Hypothalamus (tissue), 51 donors: ENCODE measurements at regions not wholly inside any gene's neighbourhood (a gene's known extent, or its start where the extent isn't known, plus 50 kb on each side); places are given as distances from the start of the nearest gene placed in this dataset.
"Not testable (repeated sequence)": the region's sequence is repeated elsewhere in the genome, so short reads cannot be mapped to it uniquely, and the experiment has no call there.

Experiments
- DNase-seq, 51 donors: peaks; one replicate each; lab custom pipeline; 2025; lab: John Stamatoyannopoulos, UW

DNA sequence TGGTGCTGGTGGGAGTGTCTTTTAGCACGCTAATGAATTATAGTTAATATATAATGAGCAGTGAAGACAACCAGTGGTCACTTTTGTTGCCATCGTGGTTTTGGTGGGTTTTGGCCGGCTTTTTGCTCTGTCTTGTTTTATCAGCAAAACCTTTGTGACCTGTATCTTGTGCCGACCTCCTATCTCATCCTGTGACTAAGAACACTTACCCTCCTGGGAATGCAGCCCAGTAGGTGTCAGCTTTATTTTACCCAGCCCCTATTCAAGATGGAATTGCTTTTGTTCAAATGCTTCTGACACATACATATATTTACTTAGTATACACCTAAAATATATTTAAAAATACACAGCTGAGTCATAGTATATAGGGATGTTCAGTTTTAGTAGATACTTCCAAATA lies 770.3 kb downstream of the PDCD6IP start:
- no peak for DNase-seq

DNA sequence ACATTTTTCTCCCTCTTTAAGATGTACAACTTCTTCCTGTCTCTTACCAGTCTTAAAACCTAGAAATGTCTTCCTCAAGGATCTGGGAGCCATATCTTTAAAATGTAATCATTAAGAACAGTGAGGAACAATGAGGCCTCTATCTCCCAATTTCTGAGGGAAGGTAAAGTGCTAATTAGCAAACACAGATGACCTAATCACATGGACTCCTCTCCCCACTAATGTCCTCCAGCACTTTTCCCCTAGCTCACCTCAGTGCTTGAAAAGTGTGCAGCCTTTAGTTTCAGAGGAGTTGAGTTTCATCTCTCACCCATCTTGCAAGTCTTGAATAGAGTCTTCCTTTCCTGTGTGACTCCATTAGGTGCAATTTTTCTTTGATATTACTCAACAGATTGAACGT lies 771.0 kb downstream of the PDCD6IP start:
- no peak for DNase-seq

DNA sequence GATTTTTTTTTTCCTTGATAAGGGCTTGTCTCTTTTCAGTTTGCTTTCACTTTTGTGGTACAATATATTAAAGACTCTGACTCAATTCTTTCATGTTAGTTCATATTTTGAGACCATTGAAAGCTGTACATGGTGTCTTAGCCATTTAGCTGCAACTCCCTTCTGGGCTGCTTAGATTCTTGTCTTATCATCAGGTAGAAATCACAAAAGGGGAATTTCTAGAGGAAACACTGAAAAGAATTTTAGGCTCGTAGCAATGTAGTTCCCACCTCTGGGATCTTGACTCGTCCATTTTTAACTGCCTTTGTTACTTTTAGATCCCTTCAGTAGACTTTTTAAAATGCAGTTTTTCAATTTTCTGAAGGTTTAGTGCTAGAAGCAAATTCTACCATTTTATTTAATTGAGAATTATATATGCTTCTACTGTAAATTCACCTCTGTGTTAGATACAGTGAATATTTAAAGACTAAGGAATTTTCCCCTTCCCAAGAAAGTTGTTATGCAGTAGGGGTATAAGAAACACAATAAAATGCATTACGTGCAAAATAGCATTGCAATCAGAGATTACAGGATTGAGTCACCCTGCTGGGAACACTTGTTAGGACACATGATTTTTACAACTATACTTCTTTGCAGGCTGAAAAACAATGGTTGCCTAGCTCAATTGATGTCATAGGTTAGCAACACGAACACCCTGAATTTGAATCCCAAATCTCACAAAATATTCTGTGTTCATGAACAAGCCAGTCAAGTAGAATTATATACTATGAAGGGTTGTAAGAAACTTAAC lies 772.7 kb downstream of the PDCD6IP start:
- DNase-seq: no peak

DNA sequence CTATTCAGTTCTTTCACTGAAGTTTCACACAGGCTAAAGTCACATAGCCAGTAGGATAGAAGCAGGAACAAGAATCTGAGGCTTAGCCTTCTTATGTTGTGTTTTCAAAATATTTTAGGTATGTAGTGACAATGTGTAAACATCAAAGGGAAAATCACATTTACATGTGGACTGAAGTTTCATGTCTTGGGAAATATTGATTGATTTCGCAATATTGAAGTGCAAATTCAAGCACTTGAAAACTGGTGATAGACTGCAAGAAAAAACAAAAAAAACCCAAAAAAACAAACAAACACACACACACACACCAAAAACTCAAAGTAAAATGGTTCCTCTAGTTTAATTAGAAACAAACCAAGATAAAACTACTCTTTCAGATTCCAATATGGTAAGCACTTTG lies 773.3 kb downstream of the PDCD6IP start:
- DNase-seq: no peak

DNA sequence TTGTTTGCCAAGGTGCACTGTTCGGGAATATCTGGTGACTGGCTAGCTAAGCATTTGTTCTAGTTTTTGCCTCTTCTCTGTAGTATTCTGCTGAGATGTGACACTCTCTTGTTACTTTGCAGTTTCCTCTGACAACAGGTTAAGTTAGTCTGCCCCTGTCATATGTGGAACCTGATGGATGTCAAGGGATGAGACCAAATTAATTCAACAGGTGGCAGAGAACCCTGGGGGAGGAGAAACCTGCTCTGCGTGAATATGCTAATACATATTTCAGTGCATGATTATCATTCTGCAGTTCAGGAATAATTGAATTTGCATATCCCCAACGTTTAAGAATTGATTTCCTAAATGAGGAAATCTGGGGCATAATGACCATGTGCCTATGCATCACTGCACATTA lies 777.3 kb downstream of the PDCD6IP start:
- DNase-seq: no peak

DNA sequence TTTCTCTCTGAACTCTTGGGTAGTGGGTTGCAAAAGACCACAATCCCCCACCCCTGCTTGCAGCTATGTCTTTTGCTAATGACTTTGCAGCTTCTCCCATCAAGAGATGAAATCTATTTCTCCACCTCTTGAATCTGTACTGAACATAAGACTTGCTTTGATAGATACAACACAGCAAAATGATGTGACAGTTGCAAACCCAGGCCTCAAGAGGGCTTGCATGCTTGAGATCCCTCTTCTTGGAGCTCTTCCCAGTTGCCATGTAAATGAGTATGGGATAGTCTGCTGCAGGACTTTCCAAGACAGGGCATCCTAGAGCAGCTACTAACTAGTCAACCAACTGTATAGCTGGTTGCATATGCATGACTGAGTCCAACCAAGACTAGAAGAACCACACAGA lies 783.6 kb downstream of the PDCD6IP start:
- no peak for DNase-seq

DNA sequence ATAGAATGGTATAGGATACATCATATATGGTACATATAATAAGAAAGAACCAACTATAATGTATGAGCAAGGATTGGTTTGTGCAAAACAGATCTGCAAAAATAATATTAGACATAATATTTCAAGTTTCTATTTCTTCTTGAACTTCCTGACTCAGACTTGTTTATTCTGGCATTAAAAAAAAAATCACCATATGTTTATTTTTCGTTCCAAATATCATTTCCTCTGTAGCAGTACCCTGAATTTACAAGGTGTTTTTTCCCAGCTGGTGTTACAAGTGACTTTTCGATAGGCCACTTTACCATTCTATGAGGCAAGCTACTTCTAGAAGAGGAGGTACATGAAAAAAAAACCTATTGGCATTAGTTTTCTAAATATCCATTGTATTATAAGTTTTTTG lies 785.0 kb downstream of the PDCD6IP start:
- no peak for DNase-seq

DNA sequence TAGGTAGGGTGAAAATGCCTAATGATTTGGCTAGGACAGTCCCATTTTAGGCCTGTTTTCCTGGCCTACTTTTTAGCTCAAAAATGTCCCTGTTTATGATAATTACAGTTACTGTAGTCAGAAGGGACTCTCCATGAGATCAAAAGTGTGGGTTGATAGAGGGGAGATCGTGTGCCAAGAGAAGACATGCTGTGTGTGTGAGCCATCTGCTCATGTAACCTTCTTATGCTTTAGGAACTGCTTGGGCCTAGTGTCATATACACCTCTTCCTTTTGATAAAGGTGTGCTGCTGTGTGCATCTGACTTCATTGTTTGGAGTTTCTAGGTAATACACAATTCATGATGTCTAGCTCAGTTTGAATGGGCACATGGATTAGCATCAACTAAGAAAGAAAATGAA lies 786.5 kb downstream of the PDCD6IP start:
- DNase-seq: no peak

DNA sequence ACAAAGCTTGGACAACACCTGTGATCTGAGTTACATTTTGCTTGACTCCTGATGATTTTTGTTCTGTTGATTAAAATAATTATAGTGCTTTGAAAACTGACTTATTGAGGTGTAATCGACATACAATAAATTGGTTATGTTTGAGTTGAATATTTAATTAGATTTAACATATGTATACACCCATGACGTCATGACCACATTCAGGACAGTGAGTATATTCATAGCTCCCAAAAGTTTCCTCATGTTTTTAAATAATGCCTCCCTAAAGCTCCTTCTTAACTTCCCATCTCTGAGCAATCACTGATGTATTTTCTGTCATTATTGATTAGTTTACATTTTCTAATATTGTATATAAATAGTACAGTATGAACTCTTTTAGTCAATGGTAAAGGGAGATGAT lies 801.2 kb downstream of the PDCD6IP start:
- DNase-seq: no peak

DNA sequence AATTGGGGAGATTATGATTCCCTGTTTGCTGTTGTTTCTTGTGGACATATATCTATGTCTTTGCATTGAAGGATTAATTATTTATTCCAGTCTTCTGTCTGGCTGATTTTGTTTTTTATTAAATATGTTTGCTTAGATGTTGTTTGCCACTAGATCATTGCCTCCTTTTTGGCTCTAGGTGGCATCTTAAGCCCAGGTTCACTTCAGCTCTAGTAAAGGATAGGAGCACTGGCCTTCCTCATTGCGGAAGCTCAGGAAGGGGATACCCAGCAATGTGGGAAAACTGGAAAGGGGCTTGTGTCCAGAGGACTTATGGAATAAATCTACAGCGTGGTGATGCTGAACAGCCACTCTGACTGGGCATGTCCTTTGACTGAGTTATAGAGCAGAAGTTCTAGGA lies 821.6 kb downstream of the PDCD6IP start:
- DNase-seq: no peak

DNA sequence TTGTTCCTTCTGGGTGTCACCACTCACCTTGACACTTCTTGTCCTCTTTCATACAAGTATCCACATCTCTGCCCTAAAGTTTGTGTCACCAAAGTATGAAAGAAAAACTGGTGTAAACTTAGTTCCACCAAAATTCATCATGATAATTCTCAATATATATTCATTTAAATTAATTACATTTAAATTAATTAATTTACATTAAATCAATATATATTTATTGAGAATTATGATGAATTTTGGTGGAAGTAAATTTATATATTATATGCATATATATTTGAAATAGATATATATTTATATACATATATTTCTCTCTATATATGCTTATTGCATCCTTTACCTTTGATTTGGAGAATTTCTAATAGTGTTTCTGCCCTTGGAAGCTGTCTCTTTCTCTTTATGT lies 828.3 kb downstream of the PDCD6IP start:
- DNase-seq: no peak

DNA sequence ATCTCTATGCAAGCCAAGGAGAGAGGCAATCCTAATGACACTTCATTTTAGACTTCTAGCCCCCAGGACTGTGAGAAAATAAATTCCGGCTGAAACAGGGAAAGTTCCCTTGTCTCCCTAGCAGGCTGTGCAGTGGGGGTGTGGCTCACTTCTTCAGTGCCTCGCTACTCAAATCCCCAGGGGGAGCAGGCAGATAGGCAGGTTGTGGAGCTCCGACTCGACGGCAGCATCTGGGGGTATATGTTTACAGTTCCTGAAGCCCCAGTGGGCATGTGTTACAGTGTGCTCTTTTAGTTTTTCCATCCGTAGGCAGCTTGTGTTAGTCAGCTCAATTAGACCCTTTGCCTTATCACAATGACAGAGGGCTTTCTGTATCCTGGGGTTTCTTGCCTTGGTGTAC lies 836.5 kb downstream of the PDCD6IP start:
- no peak for DNase-seq

DNA sequence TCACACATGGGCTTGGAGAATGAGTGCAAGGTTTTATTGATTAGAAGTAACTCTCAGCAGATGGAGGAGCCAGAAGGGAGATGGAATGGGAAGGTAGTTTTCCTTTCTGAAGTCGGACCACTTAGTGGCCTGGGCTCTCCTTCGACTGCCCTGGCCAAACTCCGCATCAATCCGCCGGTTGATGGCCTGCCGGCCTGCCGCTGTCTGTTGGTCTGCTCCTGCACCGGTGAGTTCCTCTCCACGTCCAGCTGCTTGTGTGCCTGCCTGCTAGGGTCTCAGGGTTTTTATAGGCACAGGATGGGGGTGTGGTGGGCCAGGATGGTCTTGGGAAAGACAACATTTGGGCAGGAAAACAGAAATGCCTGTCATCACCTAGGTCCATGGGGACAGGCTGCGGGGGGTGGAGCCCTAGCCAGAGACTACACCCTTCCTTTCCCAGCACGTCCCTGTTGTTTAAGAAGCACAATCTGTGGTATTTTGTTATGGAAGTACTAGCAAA lies 837.0 kb downstream of the PDCD6IP start:
- peak in 1 of 51 donors; percentile 1 for DNase-seq

DNA sequence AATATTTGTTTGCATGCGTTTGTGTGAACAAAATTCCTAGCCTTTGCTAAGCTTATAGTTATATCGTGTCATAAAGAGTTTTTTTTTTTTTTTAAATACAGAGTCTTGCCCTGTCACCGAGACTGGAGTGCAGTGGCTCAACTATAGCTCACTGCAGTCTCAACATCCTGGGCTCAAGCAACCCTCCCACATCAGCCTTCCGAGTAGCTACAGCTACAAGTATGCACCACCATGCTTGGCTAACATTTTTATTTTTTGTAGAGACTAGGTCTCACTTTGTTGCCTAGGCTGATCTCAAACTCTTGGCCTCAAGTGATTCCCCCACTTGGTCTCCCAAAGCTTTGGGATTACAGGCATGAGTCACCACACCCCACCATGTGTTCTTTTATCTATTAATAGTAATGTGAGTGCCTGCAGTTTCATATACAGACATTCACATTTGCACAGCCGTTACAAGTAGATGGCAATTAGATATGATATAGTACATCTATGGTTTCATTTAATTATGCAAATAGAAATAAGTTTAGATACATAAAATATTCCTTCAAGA lies 848.6 kb downstream of the PDCD6IP start:
- DNase-seq: no peak

DNA sequence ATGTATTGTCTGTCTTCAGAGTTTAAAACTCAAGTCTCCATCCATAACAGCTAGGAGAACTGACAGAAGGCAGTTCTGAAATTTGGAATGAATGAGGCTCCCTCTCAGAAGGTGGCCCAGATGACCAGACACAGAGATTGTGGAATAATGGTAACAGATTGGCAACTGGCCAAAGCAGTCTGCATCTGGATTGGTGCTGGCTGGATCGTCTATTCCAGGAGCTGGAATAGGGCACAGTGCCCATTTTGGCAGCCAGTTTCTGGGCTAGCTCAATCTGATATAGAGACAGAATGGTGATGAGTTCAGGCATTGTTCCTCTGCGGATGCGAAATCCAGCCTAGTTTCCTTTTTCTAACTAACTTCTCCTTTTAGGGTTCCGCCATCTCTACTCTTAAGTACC lies 851.7 kb downstream of the PDCD6IP start:
- DNase-seq: no peak

DNA sequence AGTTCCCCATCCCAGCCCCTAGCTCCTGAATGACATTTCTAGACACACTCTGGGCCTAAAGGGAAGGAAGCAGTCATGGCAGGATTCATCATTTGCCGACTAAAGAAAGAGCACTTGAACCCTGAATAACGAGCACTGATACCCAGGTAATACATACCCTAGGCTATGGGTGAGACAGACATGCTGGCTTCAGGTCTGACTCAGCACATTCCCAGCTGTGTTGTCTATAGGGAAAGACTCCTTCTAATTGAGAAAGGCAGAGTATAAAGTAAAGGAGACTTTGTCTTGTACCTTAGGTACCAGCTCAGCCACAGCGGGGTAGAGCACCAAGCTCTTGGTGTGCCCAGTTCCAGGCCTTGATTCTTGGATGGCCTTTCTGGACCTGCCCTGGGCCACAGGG lies 870.5 kb downstream of the PDCD6IP start:
- no peak for DNase-seq

DNA sequence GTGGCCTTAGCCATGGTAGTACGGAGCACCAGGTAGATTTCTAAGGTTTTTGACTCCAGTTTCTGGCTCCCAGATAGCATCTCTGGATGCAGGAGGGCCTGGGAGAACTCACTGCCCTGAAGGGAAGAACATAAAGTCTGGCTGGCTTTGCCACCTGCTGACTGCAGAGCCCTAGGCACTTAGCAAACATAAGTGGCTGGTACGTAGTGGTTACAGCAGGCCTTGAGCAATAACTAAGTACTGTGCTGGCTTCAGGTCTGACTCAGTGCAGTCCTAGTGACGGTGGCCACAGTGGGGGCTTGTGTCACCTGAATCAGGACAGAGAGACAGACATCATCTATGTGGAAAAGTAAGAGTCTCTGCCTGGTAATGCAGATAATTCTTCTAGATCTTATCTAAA lies 871.1 kb downstream of the PDCD6IP start:
- no peak for DNase-seq

DNA sequence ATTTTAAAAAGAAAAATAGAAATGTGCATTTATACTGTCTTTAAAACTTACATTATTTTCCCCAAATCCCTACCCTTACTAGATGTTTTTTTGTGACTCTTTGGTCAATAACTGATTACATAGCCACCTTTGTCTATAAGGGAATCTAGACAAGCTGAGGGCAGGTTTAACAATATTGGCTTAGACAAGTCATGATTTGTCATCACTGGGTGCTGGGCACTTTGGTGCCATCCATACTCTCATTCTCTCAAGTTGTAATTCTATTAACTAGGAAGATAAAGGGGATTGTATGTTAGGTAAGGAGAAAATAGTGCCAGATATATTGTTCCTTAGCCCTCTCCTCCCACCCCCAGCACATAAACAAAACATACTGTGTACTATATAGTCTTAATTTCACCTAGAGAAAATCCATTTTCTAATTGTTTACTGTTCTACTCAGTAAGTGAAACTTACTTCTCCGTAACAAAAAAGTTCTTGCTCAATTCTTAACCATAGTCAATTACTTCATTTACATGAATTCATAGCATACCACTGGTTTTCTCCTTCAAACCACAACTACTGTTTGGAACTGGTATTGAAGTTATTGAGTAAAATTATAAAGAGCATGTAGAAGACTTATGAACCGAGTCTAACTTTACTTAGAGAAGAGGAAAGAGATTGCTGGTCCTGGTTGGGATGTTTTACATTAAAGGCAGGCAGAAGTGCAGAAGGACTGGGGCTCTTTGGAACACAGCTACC lies 877.1 kb downstream of the PDCD6IP start:
- DNase-seq: no peak

DNA sequence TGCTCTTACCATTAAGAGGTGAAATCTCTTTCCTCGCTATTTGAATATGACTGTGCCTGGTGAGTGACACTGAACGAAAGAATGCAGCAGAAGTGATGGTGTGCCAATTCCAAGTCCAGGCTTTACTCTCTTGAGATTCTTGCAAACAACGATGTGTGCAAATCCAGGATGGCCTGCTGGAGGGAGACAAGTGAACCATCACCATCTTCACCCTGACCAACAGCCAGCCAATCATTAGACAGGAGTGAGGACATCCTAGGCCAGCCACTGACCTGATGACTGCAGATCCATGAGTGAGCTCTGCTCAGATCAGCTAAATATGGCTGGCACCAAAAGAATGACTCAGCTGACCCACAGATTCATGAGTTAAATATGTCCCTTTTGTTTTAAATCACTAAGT lies 878.0 kb downstream of the PDCD6IP start:
- no peak for DNase-seq

DNA sequence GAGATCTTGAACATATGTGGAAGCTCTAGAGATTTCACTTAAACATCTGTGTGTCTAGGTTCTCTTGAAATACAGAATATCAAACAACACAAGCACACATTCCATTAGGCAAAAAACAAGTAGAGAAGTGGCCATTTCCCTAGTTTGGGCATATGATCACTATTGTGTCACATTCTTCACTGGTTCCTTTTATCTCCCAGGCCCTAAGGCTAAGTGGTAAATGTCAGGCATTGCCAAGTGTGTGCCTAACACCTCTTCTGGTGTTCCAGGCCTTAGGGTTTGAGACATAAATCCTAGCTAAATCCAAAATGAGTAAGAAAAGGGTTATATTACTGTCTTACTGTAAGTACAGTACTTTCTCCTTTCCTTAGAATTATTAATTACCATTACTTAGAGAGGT lies 880.1 kb downstream of the PDCD6IP start:
- no peak for DNase-seq

DNA sequence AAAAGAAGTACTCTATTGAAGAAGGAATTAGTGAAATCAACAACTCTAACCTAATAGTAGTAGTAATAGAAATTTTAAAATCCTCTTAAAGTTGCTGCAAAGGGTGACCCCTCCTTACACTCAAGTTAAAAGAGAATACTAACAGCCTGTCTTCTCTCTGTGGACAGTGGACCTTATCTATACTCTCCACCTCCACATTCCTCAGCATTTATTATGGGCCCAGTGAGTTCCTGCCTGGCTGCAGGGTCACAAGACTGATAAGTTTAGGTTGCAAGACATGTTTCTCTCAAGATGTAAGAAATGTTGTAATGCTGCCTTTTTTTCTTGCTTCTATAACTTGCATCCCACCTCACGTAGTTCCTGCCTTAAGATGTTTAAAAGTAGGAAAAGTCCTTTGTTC lies 880.6 kb downstream of the PDCD6IP start:
- not testable (repeated sequence) for DNase-seq

DNA sequence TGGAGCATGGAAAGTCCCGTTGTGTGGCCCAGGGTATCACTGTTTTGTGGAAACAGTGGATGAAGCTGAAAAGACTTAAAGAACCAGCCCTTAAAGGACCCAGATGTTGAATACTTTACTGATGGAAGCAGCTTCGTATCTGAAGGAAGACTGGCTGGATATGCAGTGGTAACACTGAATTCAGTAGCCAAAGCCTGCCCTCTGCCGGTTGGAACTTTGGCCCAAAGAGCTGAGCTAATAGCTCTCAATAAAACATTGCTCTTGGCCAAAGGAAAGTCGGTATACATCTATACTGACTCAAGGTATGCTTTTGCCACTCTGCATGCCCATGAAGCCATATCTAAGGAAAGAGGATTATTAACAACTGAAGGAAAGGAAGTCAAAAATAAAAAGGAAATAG lies 885.4 kb downstream of the PDCD6IP start:
- DNase-seq: peak in 29 of 51 donors; percentile 0 to 56 (median 9)
